OCI-LY1 (cell line): ENCODE measurements at regions not wholly inside any gene's neighbourhood (a gene's known extent, or its start where the extent isn't known, plus 50 kb on each side); places are given as distances from the start of the nearest gene placed in this dataset.

ENCODE experiments used
- H2AFZ ChIP-seq: fragments of 200-600 bp; sonication (generic), shearing (Covaris generic); 2 replicates; pipeline ENCODE4 v1.6.0; 2014; ENCODE audit warnings: antibody characterized with exemption, mild to moderate bottlenecking, low read length
- H3F3A ChIP-seq: fragments of 200-600 bp; sonication (generic), shearing (Covaris generic); 2 replicates; pipeline ENCODE4 v1.6.0; 2014; ENCODE audit warnings: mild to moderate bottlenecking, antibody characterized with exemption, low read length, moderate library complexity; ENCODE audit not compliant: insufficient read depth
- H3K27ac ChIP-seq: fragments of 200-600 bp; sonication (generic); 2 replicates; pipeline ENCODE4 v1.5.1; 2014; ENCODE audit warnings: low read length, mixed run types, mild to moderate bottlenecking, low read depth; ENCODE audit not compliant: poor library complexity, severe bottlenecking
- H3K27me3 ChIP-seq: fragments of 200-600 bp; sonication (generic); 2 replicates; pipeline ENCODE4 v1.6.0; 2014; ENCODE audit warnings: antibody characterized with exemption, mild to moderate bottlenecking, low read length, moderate library complexity; ENCODE audit not compliant: insufficient read depth
- H3K36me3 ChIP-seq: fragments of 200-600 bp; sonication (generic); 2 replicates; pipeline ENCODE4 v1.6.1; 2014; ENCODE audit warnings: mild to moderate bottlenecking, antibody characterized with exemption, low read length, moderate library complexity, mixed read lengths; ENCODE audit not compliant: insufficient read depth
- H3K4me1 ChIP-seq: fragments of 200-600 bp; sonication (generic); 2 replicates; pipeline ENCODE4 v1.5.1; 2014; ENCODE audit warnings: mild to moderate bottlenecking, low read length, moderate library complexity; ENCODE audit not compliant: insufficient read depth, severe bottlenecking
- H3K4me2 ChIP-seq: fragments of 200-600 bp; sonication (generic), shearing (Covaris generic); 2 replicates; pipeline ENCODE4 v1.6.1; 2014; ENCODE audit warnings: low read length
- H3K4me3 ChIP-seq: fragments of 200-600 bp; sonication (generic); 2 replicates; pipeline ENCODE4 v1.5.1; 2014; ENCODE audit warnings: low read length, low read depth, mild to moderate bottlenecking, mixed read lengths; ENCODE audit not compliant: poor library complexity, severe bottlenecking
- H3K79me2 ChIP-seq: fragments of 200-600 bp; shearing (Covaris generic); 2 replicates; pipeline ENCODE4 v1.6.1; 2016; ENCODE audit warnings: mixed run types, low read length, mixed read lengths; ENCODE audit not compliant: insufficient read depth
- H3K9ac ChIP-seq: fragments of 200-600 bp; sonication (generic), shearing (Covaris generic); 2 replicates; pipeline ENCODE4 v1.6.1; 2014; ENCODE audit warnings: mild to moderate bottlenecking, low read length, mixed read lengths
- H3K9me2 ChIP-seq: fragments of 200-600 bp; sonication (generic), shearing (Covaris generic); 2 replicates; pipeline ENCODE4 v1.6.1; 2014; ENCODE audit warnings: low read depth, mild to moderate bottlenecking, low read length, mixed read lengths
- H3K9me3 ChIP-seq: fragments of 200-600 bp; shearing (Covaris generic); 2 replicates; pipeline ENCODE4 v1.6.1; 2014; ENCODE audit warnings: low read length, mixed read lengths
- H4K20me1 ChIP-seq: fragments of 200-600 bp; sonication (generic), shearing (Covaris generic); 2 replicates; pipeline ENCODE4 v1.6.0; 2016; ENCODE audit warnings: mild to moderate bottlenecking, low read length; ENCODE audit not compliant: insufficient read depth
- EZH2 ChIP-seq: fragments of 200-600 bp; sonication (generic), shearing (Covaris generic); IDR thresholded peaks from 2 replicates; pipeline ENCODE4 v1.8.0; 2017; ENCODE audit warnings: borderline replicate concordance, mixed run types, mild to moderate bottlenecking, antibody characterized with exemption, low read length, moderate library complexity, mixed read lengths
- TF ChIP-seq, protein P1 (sequence below): fragments of 200-600 bp; sonication (generic), shearing (Covaris generic); IDR thresholded peaks from 2 replicates; pipeline ENCODE4 v1.5.1; 2017; ENCODE audit warnings: mild to moderate bottlenecking, antibody characterized with exemption, low read length, moderate library complexity, mixed read lengths

- H3K79me2 ChIP-seq: no peaks in the 10 kb centered on the region
- no peaks in the 10 kb centered on the region for H3K9me3 ChIP-seq
Observed at GRCh38 chr17:56074361-56074890, 78.8 kb upstream of the ANKFN1 start.

DNA sequence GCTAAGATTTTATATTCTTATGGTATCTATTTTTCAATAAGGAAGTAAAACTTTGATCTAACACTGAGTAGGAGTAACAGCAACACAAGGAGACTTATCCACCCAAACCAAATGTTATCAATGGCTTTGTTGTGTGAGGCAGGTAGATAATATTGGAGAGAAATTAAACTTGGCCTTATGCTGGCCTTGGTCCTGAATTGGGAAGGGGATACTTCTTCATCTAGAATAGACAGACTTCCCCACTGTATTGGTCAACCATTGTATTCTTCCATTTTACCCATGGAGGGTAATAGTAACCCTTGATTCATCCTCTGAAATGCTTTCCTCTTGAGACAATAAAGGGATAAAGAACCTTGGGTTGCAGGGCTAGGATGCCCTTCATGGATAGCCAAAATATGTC lies 76.3 kb upstream of the ANKFN1 start:
- Histone ChIP-seq H4K20me1 (no peaks in the 10 kb centered on the region), H3K4me1 (no peaks in the 10 kb centered on the region), H3K4me2 (no peak overlapping the region), H3K36me3 (no peaks in the 10 kb centered on the region), H3K9me3 (no peaks in the 10 kb centered on the region), H3K9me2 (no peaks in the 10 kb centered on the region), H2AFZ (no peak overlapping the region), H3K27me3 (no peaks in the 10 kb centered on the region), H3K79me2 (no peaks in the 10 kb centered on the region), H3K4me3 (no peak overlapping the region), H3K27ac (no peak overlapping the region), H3K9ac (no peak overlapping the region), H3F3A (no peaks in the 10 kb centered on the region)
- TF ChIP-seq, protein P1, sequence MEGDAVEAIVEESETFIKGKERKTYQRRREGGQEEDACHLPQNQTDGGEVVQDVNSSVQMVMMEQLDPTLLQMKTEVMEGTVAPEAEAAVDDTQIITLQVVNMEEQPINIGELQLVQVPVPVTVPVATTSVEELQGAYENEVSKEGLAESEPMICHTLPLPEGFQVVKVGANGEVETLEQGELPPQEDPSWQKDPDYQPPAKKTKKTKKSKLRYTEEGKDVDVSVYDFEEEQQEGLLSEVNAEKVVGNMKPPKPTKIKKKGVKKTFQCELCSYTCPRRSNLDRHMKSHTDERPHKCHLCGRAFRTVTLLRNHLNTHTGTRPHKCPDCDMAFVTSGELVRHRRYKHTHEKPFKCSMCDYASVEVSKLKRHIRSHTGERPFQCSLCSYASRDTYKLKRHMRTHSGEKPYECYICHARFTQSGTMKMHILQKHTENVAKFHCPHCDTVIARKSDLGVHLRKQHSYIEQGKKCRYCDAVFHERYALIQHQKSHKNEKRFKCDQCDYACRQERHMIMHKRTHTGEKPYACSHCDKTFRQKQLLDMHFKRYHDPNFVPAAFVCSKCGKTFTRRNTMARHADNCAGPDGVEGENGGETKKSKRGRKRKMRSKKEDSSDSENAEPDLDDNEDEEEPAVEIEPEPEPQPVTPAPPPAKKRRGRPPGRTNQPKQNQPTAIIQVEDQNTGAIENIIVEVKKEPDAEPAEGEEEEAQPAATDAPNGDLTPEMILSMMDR: no peak
- TF ChIP-seq EZH2: no peak

More at GRCh38 chr17:56074361-56074890, 78.8 kb upstream of the ANKFN1 start:
- Histone ChIP-seq H2AFZ (no peak overlapping the region), H3K27me3 (no peaks in the 10 kb centered on the region), H3K27ac (no peak overlapping the region), H3F3A (no peaks in the 10 kb centered on the region), H3K4me1 (no peaks in the 10 kb centered on the region), H3K9ac (no peak overlapping the region), H4K20me1 (no peaks in the 10 kb centered on the region), H3K9me2 (no peaks in the 10 kb centered on the region), H3K36me3 (no peaks in the 10 kb centered on the region), H3K4me2 (no peak overlapping the region), H3K4me3 (no peak overlapping the region)
- no peak for TF ChIP-seq EZH2

GRCh38 chr17:56083475-56083874 lies 69.8 kb upstream of the ANKFN1 start:
- H4K20me1 ChIP-seq: no peaks in the 10 kb centered on the region

More at GRCh38 chr17:56083475-56083874, 69.8 kb upstream of the ANKFN1 start:
- Histone ChIP-seq H3F3A (no peaks in the 10 kb centered on the region), H3K4me1 (no peaks in the 10 kb centered on the region), H3K36me3 (no peaks in the 10 kb centered on the region), H3K9me2 (no peaks in the 10 kb centered on the region), H3K27ac (no peak overlapping the region), H3K4me3 (no peak overlapping the region), H3K4me2 (no peak overlapping the region), H3K9me3 (no peaks in the 10 kb centered on the region), H3K9ac (no peak overlapping the region), H3K79me2 (no peaks in the 10 kb centered on the region), H2AFZ (no peak overlapping the region), H3K27me3 (no peaks in the 10 kb centered on the region; the same call in 1 of the 2 replicates)
- no peak for TF ChIP-seq EZH2
- TF ChIP-seq, protein P1: no peak
